Gastroesophageal sphincter (tissue), 4 donors: ENCODE measurements at regions not wholly inside any gene's neighbourhood (a gene's known extent, or its start where the extent isn't known, plus 50 kb on each side); places are given as distances from the start of the nearest gene placed in this dataset.

ENCODE experiments used
- ATAC-seq: fragments of 150-250 bp; one replicate; pipeline ENCODE4 v1.9.1; 2016; ENCODE audit warnings: mild to moderate bottlenecking, moderate library complexity
- H3K27ac ChIP-seq, 4 donors: fragments of 200-600 bp; sonication (generic) in 3 of 4; 1 replicate in 3 of 4; 2 replicates in 1 of 4; pipeline ENCODE4 v1.5.1; 2016 to 2019
- H3K27me3 ChIP-seq: fragments of 200-600 bp; sonication (generic); one replicate; pipeline ENCODE4 v1.5.1; 2019
- H3K36me3 ChIP-seq, 2 donors: fragments of 200-600 bp; sonication (generic); one replicate each; pipeline ENCODE4 v1.5.1; 2019; ENCODE audit warnings: control low read depth in 1 of 2
- H3K4me1 ChIP-seq, 3 donors: fragments of 200-600 bp; sonication (generic); 1 replicate in 2 of 3; 2 replicates in 1 of 3; pipeline ENCODE4 v1.5.1; 2016 to 2019; ENCODE audit warnings: control low read depth in 2 of 3
- H3K4me3 ChIP-seq, 2 donors: fragments of 200-600 bp; sonication (generic); one replicate each; pipeline ENCODE4 v1.5.1; 2019; ENCODE audit warnings: mild to moderate bottlenecking in 1 of 2, moderate library complexity in 1 of 2
- H3K9me3 ChIP-seq, 3 donors: fragments of 200-600 bp; sonication (generic); one replicate each; pipeline ENCODE4 v1.5.1; 2017 to 2019; ENCODE audit warnings: control low read depth in 2 of 3
- EP300 ChIP-seq: sonication (generic); formaldehyde crosslinking; IDR thresholded peaks from one replicate; pipeline ENCODE4 v1.6.1; 2017; ENCODE audit warnings: antibody characterized with exemption, mild to moderate bottlenecking
- POLR2A ChIP-seq, 2 donors: fragments of 450-650 bp; IDR thresholded peaks; one replicate each; pipeline ENCODE4 v1.6.1; 2017; ENCODE audit warnings: antibody characterized with exemption in 2 of 2, mild to moderate bottlenecking in 2 of 2, moderate library complexity in 1 of 2
- POLR2AphosphoS5 ChIP-seq: sonication (generic); formaldehyde crosslinking; IDR thresholded peaks from one replicate; pipeline ENCODE4 v1.6.1; 2017; ENCODE audit warnings: antibody characterized with exemption
- WGBS, 2 donors: methylation state at CpG; one replicate each; pipeline ENCODE4 v1.1.5; 2018; ENCODE audit warnings: low coverage in 1 of 2; 5-methylcytosine and 5-hydroxymethylcytosine counted together
- TF ChIP-seq, protein P1 (sequence below), 4 experiments: fragments of 200-600 bp in 2 of 4; fragments of 450-650 bp in 2 of 4; sonication (generic) in 1 of 4; IDR thresholded peaks; one replicate each; pipeline ENCODE4 v1.5.1; 2017 to 2019; ENCODE audit warnings: antibody characterized with exemption in 4 of 4, mild to moderate bottlenecking in 2 of 4, moderate library complexity in 2 of 4

DNA sequence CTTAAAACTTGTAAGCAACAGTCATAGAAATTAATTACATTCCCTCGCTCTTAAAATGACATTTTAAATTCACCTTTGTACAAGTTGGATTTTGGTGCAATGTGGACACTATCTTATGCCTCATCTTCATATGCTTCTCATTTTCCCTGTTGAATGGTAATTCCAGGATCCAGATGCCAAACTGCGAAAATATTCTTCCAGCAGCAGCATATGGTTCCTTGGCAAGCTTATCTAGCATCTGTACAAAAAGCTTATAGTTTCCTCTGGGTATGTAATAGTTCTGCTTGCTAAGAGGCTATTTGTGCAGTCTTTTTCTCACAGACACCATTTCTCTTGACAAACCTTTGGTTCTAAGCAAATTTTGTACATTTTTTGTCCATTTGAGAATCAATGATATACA, 2079.7 kb upstream of the AGA start:
- Histone ChIP-seq H3K27ac (no peak overlapping the region), H3K27me3 (no peaks in the 10 kb centered on the region), H3K4me1 (no peaks in the 10 kb centered on the region), H3K4me3 (no peak overlapping the region), H3K36me3 (no peaks in the 10 kb centered on the region), H3K9me3 (no peaks in the 10 kb centered on the region)
- TF ChIP-seq POLR2A (IDR thresholded peaks at IDR 0.05) (no peak), POLR2AphosphoS5 (no peak), EP300 (no peak)
- TF ChIP-seq, protein P1, sequence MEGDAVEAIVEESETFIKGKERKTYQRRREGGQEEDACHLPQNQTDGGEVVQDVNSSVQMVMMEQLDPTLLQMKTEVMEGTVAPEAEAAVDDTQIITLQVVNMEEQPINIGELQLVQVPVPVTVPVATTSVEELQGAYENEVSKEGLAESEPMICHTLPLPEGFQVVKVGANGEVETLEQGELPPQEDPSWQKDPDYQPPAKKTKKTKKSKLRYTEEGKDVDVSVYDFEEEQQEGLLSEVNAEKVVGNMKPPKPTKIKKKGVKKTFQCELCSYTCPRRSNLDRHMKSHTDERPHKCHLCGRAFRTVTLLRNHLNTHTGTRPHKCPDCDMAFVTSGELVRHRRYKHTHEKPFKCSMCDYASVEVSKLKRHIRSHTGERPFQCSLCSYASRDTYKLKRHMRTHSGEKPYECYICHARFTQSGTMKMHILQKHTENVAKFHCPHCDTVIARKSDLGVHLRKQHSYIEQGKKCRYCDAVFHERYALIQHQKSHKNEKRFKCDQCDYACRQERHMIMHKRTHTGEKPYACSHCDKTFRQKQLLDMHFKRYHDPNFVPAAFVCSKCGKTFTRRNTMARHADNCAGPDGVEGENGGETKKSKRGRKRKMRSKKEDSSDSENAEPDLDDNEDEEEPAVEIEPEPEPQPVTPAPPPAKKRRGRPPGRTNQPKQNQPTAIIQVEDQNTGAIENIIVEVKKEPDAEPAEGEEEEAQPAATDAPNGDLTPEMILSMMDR (IDR thresholded peaks at IDR 0.05) = no peak
- ATAC-seq = no peak
- 48 to 61% methylated on average over 2 of the region's 2 CpGs for WGBS, 2 donors

DNA sequence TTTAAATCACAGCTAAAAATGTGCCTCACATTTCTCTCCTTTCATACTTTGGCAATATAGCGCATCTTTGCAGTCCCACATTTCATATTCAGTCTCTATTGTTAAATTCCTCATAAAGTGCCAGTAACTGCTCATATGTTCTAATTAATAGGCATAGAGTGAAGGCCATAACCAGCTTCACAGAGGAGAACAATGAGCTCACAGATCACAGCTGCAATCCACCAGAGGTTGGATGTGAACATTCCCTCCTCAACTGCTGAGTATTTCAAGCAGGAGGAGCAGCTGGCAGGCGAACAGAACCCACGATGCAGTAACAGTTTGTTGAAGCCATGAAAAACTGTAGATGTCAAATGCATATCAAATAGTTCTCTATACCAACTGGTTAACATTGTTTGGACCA, 2088.7 kb upstream of the AGA start:
- Histone ChIP-seq H3K36me3 (no peaks in the 10 kb centered on the region), H3K4me1 (no peaks in the 10 kb centered on the region), H3K4me3 (no peak overlapping the region), H3K9me3 (no peaks in the 10 kb centered on the region), H3K27me3 (no peaks in the 10 kb centered on the region), H3K27ac (no peak overlapping the region)
- TF ChIP-seq EP300 (no peak), POLR2AphosphoS5 (no peak), POLR2A (IDR thresholded peaks at IDR 0.05) (no peak)
- TF ChIP-seq, protein P1 (IDR thresholded peaks at IDR 0.05) = no peak
- ATAC-seq = no peak
- 36 to 46% methylated on average over 3 of the region's 3 CpGs for WGBS, 2 donors

DNA sequence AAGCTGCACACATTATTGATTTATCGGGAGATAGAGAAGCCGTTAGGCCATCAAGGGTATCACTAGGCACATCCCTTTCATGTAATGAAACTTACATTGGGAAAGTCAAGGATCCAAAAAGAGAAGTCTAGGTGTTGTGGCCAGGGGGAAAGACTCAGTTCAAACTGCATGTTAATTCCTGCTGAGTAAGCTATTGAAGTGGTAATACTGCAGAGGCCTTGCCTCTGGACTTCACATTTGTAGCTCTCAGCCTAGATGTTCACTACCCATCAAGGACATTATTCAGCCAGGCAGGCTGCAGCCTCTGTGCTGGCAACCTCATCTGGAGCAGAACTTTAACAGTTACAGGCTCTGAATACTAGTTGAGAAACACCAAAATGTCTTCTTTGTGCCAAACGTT, 2094.5 kb upstream of the AGA start:
- no peak for ATAC-seq
- no peaks in the 10 kb centered on the region for H3K36me3 ChIP-seq
- H3K27me3 ChIP-seq = no peaks in the 10 kb centered on the region
- H3K4me3 ChIP-seq = no peak overlapping the region
- no peak overlapping the region for H3K27ac ChIP-seq
- 59 to 62% methylated on average over 3 of the region's 3 CpGs for WGBS, 2 donors
- H3K9me3 ChIP-seq = no peaks in the 10 kb centered on the region
- no peaks in the 10 kb centered on the region for H3K4me1 ChIP-seq
- TF ChIP-seq POLR2AphosphoS5 (no peak), POLR2A (IDR thresholded peaks at IDR 0.05) (no peak), EP300 (no peak)
- TF ChIP-seq, protein P1 (IDR thresholded peaks at IDR 0.05) = no peak

DNA sequence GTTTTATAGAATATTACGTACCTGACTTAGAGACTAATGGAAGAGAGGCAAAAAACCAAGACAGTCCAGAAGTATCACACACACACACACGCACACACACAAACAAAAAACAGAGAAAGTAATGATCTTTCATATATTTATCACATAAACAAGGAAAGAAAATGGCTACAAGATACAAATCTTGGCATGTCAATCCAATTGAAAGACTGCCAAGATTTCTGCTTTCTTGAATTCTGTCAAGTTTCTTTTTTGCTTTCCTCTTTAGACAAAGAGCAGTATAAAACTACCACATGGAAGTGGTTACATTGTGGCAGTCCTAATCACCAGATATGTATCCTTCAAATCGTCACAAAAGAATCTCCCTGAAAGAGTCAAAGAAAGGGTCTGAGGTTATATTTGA, 2097.4 kb upstream of the AGA start:
- no peak for ATAC-seq

DNA sequence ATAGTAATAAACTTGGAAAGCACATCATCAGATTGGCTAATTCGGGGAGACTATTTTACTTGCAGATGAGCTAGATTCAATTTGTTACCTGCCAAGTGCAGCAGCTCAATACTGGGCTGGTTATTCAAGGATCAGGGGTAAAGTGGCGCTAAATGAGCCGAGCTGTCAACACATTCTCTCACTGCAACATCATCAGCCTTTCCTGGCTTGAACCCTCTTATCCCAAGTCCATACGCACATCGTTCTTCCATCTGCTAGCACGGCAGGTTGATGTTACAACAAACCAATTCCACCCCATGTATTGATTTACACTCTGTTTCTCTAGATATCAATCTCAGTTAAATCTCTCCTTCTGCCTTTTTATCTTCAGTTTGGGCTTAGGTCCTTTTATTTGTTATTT, 2101.5 kb upstream of the AGA start:
- WGBS, 2 donors = 81 to 83% methylated on average over 5 to 6 of the region's 6 CpGs

More for the DNA sequence above, 2097.4 kb upstream of the AGA start:
- no peak overlapping the region for H3K4me3 ChIP-seq
- TF ChIP-seq POLR2A (IDR thresholded peaks at IDR 0.05) (no peak), EP300 (no peak), POLR2AphosphoS5 (no peak)
- TF ChIP-seq, protein P1 (IDR thresholded peaks at IDR 0.05) = no peak
- H3K27ac ChIP-seq = no peak overlapping the region
- H3K4me1 ChIP-seq = no peaks in the 10 kb centered on the region
- H3K9me3 ChIP-seq = no peaks in the 10 kb centered on the region
- 58 to 71% methylated on average over 3 of the region's 3 CpGs for WGBS, 2 donors
- H3K36me3 ChIP-seq = no peaks in the 10 kb centered on the region
- H3K27me3 ChIP-seq = no peaks in the 10 kb centered on the region

More for the DNA sequence above, 2101.5 kb upstream of the AGA start:
- Histone ChIP-seq H3K9me3 (peaks cover 0 to 4% (median 0%) of the 10 kb centered on the region in 3 donors), H3K4me3 (no peak overlapping the region), H3K27me3 (no peaks in the 10 kb centered on the region), H3K4me1 (no peaks in the 10 kb centered on the region), H3K36me3 (no peaks in the 10 kb centered on the region), H3K27ac (no peak overlapping the region)
- no peak for TF ChIP-seq EP300
- no peak for TF ChIP-seq POLR2A (IDR thresholded peaks at IDR 0.05)
- no peak for ATAC-seq
